GM18907 (cell line): ENCODE measurements at regions not wholly inside any gene's neighbourhood (a gene's known extent, or its start where the extent isn't known, plus 50 kb on each side); places are given as distances from the start of the nearest gene placed in this dataset.

Experiments
- ATAC-seq: cut with Tn5 transposase; IDR thresholded peaks from one replicate; pipeline ENCODE4 v1.9.1; 2021; ENCODE audit warnings: mild to moderate bottlenecking, moderate library complexity; ENCODE audit not compliant: unreplicated experiment

GRCh38 chr17:63240106-63240505, 206.0 kb downstream of the CYB561 start:
- no peak for ATAC-seq

GRCh38 chr17:63246344-63246743, 199.8 kb downstream of the CYB561 start:
- no peak for ATAC-seq

GRCh38 chr17:63247706-63248105, 198.4 kb downstream of the CYB561 start:
- ATAC-seq, result no peak

GRCh38 chr17:63249256-63250004, 196.7 kb downstream of the CYB561 start:
- no peak for ATAC-seq

- no peak for ATAC-seq
Measured at GRCh38 chr17:63250830-63251229, 195.3 kb downstream of the CYB561 start.

- ATAC-seq, result no peak
Measured at GRCh38 chr17:63258785-63259184, 187.3 kb downstream of the CYB561 start.

- no peak for ATAC-seq
Measured at GRCh38 chr17:63262751-63263476, 183.2 kb downstream of the CYB561 start.

- no peak for ATAC-seq
Measured at GRCh38 chr17:63265526-63265925, 180.6 kb downstream of the CYB561 start.

- no peak for ATAC-seq
Measured at GRCh38 chr17:63267846-63268245, 178.3 kb downstream of the CYB561 start.

GRCh38 chr17:63268827-63269226, 177.3 kb downstream of the CYB561 start:
- ATAC-seq, result no peak

- no peak for ATAC-seq
Measured at GRCh38 chr17:63270610-63271009, 175.5 kb downstream of the CYB561 start.

GRCh38 chr17:63274146-63274545, 172.0 kb downstream of the CYB561 start:
- no peak for ATAC-seq

GRCh38 chr17:63275318-63275970, 170.7 kb downstream of the CYB561 start:
- ATAC-seq, result no peak

- no peak for ATAC-seq
Measured at GRCh38 chr17:63275971-63276745, 169.9 kb downstream of the CYB561 start.

- ATAC-seq, result no peak
Measured at GRCh38 chr17:63276821-63277220, 169.3 kb downstream of the CYB561 start.

- no peak for ATAC-seq
Measured at GRCh38 chr17:63277629-63278028, 168.5 kb downstream of the CYB561 start.

GRCh38 chr17:63278728-63279442, 167.2 kb downstream of the CYB561 start:
- no peak for ATAC-seq

- ATAC-seq, result no peak
Measured at GRCh38 chr17:63279498-63280230, 166.4 kb downstream of the CYB561 start.

- peak; percentile 70 for ATAC-seq
Measured at GRCh38 chr17:63282455-63282854, 163.7 kb downstream of the CYB561 start.

GRCh38 chr17:63285551-63285950, 160.6 kb downstream of the CYB561 start:
- ATAC-seq, result no peak
